Neural cell (in vitro differentiated cells): ENCODE measurements at regions not wholly inside any gene's neighbourhood (a gene's known extent, or its start where the extent isn't known, plus 50 kb on each side); places are given as distances from the start of the nearest gene placed in this dataset.

Experiments
- H2AFZ ChIP-seq: fragments of 200-600, 300-800 bp; sonication (generic), shearing (Covaris generic); 2 replicates; pipeline ENCODE4 v1.6.0; 2014; ENCODE audit warnings: low read depth, mild to moderate bottlenecking, antibody characterized with exemption, low read length, moderate library complexity
- H3F3A ChIP-seq: fragments of 200-600 bp; shearing (Covaris generic); 2 replicates; pipeline ENCODE4 v1.6.1; 2016; ENCODE audit warnings: mild to moderate bottlenecking, moderate library complexity, mixed read lengths, antibody characterized with exemption, low read length; ENCODE audit not compliant: insufficient read depth, poor library complexity, severe bottlenecking
- H3K27ac ChIP-seq: fragments of 200-600, 300-800 bp; sonication (generic), shearing (Covaris generic); 2 replicates; pipeline ENCODE4 v1.5.1; 2014; ENCODE audit warnings: mild to moderate bottlenecking, low read length, moderate library complexity
- H3K27me3 ChIP-seq: fragments of 300-800, 200-600 bp; sonication (generic), shearing (Covaris generic); 2 replicates; pipeline ENCODE4 v1.6.0; 2014; ENCODE audit warnings: mild to moderate bottlenecking, low read depth, low read length, moderate library complexity; ENCODE audit not compliant: insufficient read depth
- H3K36me3 ChIP-seq: fragments of 300-800, 200-600 bp; sonication (generic), shearing (Covaris generic); 2 replicates; pipeline ENCODE4 v1.5.1; 2014; ENCODE audit warnings: mild to moderate bottlenecking, antibody characterized with exemption, low read length, moderate library complexity; ENCODE audit not compliant: insufficient read depth
- H3K4me2 ChIP-seq: fragments of 300-800, 200-600 bp; sonication (generic), shearing (Covaris generic); 2 replicates; pipeline ENCODE4 v1.6.0; 2014; ENCODE audit warnings: mild to moderate bottlenecking, low read length
- H3K4me3 ChIP-seq: fragments of 300-800, 200-600 bp; sonication (generic), shearing (Covaris generic); 2 replicates; pipeline ENCODE4 v1.5.1; 2014; ENCODE audit warnings: mild to moderate bottlenecking, low read length, moderate library complexity
- H3K79me2 ChIP-seq: fragments of 200-600 bp; shearing (Covaris generic); replicated peaks from 2 replicates; pipeline ENCODE4 v1.6.0; 2014; ENCODE audit warnings: mild to moderate bottlenecking, low read length, moderate library complexity; ENCODE audit not compliant: insufficient read depth
- H3K9ac ChIP-seq: fragments of 300-800, 200-600 bp; sonication (generic), shearing (Covaris generic); 2 replicates; pipeline ENCODE4 v1.6.1; 2016; ENCODE audit warnings: mild to moderate bottlenecking, low read length, mixed read lengths
- H3K9me2 ChIP-seq: fragments of 200-600 bp; shearing (Covaris generic); 2 replicates; pipeline ENCODE4 v1.6.1; 2016; ENCODE audit warnings: mild to moderate bottlenecking, low read length, mixed read lengths; ENCODE audit not compliant: insufficient read depth
- H3K9me3 ChIP-seq: fragments of 200-600, 300-800 bp; sonication (generic), shearing (Covaris generic); 2 replicates; pipeline ENCODE4 v1.6.1; 2016; ENCODE audit warnings: mild to moderate bottlenecking, mixed run types, low read length, moderate library complexity, mixed read lengths
- H4K20me1 ChIP-seq: fragments of 200-600 bp; shearing (Covaris generic); 2 replicates; pipeline ENCODE4 v1.6.1; 2016; ENCODE audit warnings: mild to moderate bottlenecking, mixed run types; ENCODE audit not compliant: insufficient read depth
- CTCF ChIP-seq: fragments of 450-650 bp; IDR thresholded peaks from 2 replicates; pipeline ENCODE4 v1.5.1; 2014; ENCODE audit warnings: antibody characterized with exemption, mild to moderate bottlenecking, moderate library complexity; ENCODE audit not compliant: poor library complexity, severe bottlenecking
- EP300 ChIP-seq: fragments of 450-650 bp; conservative IDR thresholded peaks from 2 replicates; pipeline ENCODE4 v1.6.1; 2014; ENCODE audit warnings: antibody characterized with exemption, mild to moderate bottlenecking, moderate library complexity; ENCODE audit not compliant: poor library complexity, severe bottlenecking
- EZH2 ChIP-seq: fragments of 200-600, 300-800 bp; shearing (Covaris generic), sonication (generic); IDR thresholded peaks from 2 replicates; pipeline ENCODE4 v1.6.1; 2014; ENCODE audit warnings: antibody characterized with exemption, low read length, borderline replicate concordance, mild to moderate bottlenecking; ENCODE audit not compliant: insufficient read depth, poor library complexity, severe bottlenecking
- MXI1 ChIP-seq: fragments of 450-650 bp; conservative IDR thresholded peaks from 2 replicates; pipeline ENCODE4 v1.6.1; 2014; ENCODE audit warnings: antibody characterized with exemption, mild to moderate bottlenecking; ENCODE audit not compliant: poor library complexity, severe bottlenecking
- POLR2AphosphoS5 ChIP-seq: IDR thresholded peaks from 2 replicates; pipeline ENCODE4 v1.6.1; 2012
- RAD21 ChIP-seq: fragments of 450-650 bp; conservative IDR thresholded peaks from 2 replicates; pipeline ENCODE4 v1.6.1; 2014; ENCODE audit warnings: antibody characterized with exemption, mild to moderate bottlenecking, moderate library complexity
- REST ChIP-seq: IDR thresholded peaks from 2 replicates; pipeline ENCODE4 v1.6.1; 2012; ENCODE audit warnings: borderline replicate concordance
- SMC3 ChIP-seq: fragments of 450-650 bp; conservative IDR thresholded peaks from 2 replicates; pipeline ENCODE4 v1.6.1; 2014; ENCODE audit warnings: antibody characterized with exemption, mild to moderate bottlenecking, moderate library complexity; ENCODE audit not compliant: poor library complexity
- TAF1 ChIP-seq: IDR thresholded peaks from 2 replicates; pipeline ENCODE4 v1.6.1; 2012; ENCODE audit warnings: low read depth

GRCh38 chr7:69452797-69453196, 145.5 kb upstream of the AUTS2 start:
- Histone ChIP-seq H3K27me3 (no peaks in the 10 kb centered on the region), H4K20me1 (no peaks in the 10 kb centered on the region), H2AFZ (no peak overlapping the region), H3F3A (no peaks in the 10 kb centered on the region), H3K4me3 (no peak overlapping the region), H3K4me2 (no peak overlapping the region), H3K9me2 (no peaks in the 10 kb centered on the region), H3K79me2 (no peaks in the 10 kb centered on the region), H3K9ac (no peak overlapping the region), H3K36me3 (no peaks in the 10 kb centered on the region), H3K27ac (no peak overlapping the region), H3K9me3 (no peaks in the 10 kb centered on the region)
- TF ChIP-seq TAF1 (no peak), EZH2 (no peak), EP300 (no peak), SMC3 (no peak), REST (no peak), POLR2AphosphoS5 (no peak), CTCF (no peak), RAD21 (no peak), MXI1 (no peak)

GRCh38 chr7:69457595-69458504, 140.4 kb upstream of the AUTS2 start:
- Histone ChIP-seq H3K4me3 (no peak overlapping the region), H3K4me2 (no peak overlapping the region)

More at GRCh38 chr7:69457595-69458504, 140.4 kb upstream of the AUTS2 start:
- no peak overlapping the region for H2AFZ ChIP-seq
- no peaks in the 10 kb centered on the region for H3K79me2 ChIP-seq
- no peak overlapping the region for H3K9ac ChIP-seq
- H3K9me3 ChIP-seq: no peaks in the 10 kb centered on the region
- no peaks in the 10 kb centered on the region for H3K27me3 ChIP-seq
- TF ChIP-seq RAD21 (no peak), REST (no peak), TAF1 (no peak)
- no peaks in the 10 kb centered on the region for H3K9me2 ChIP-seq
- no peaks in the 10 kb centered on the region for H3F3A ChIP-seq
- H3K27ac ChIP-seq: no peak overlapping the region
- no peaks in the 10 kb centered on the region for H3K36me3 ChIP-seq
- no peaks in the 10 kb centered on the region for H4K20me1 ChIP-seq
